PFSK-1 (cell line): ENCODE measurements at regions not wholly inside any gene's neighbourhood (a gene's known extent, or its start where the extent isn't known, plus 50 kb on each side); places are given as distances from the start of the nearest gene placed in this dataset.

Source experiments
- FOXP2 ChIP-seq: optimal IDR thresholded peaks from 2 replicates; pipeline ENCODE3; 2011; ENCODE audit warnings: borderline replicate concordance, control low read depth, inconsistent platforms; ENCODE audit not compliant: insufficient read depth; ENCODE audit errors: extremely low read length, extremely low read depth
- POLR2AphosphoS5 ChIP-seq: IDR thresholded peaks from 2 replicates; pipeline ENCODE4 v1.6.1; 2012; ENCODE audit warnings: low read depth, mild to moderate bottlenecking, control low read depth, low read length, moderate library complexity
- SIN3A ChIP-seq: IDR thresholded peaks from 2 replicates; pipeline ENCODE4 v1.6.1; 2012; ENCODE audit warnings: mild to moderate bottlenecking, low read length, moderate library complexity, borderline replicate concordance; ENCODE audit not compliant: insufficient read depth
- TAF1 ChIP-seq: IDR thresholded peaks from 2 replicates; pipeline ENCODE4 v1.6.1; 2012; ENCODE audit warnings: low read length, control low read depth, borderline replicate concordance; ENCODE audit not compliant: insufficient read depth
- TF ChIP-seq, protein P1 (sequence below), 2 experiments: IDR thresholded peaks; 2 replicates each; pipeline versions ENCODE4 v1.6.1 to v1.8.0; 2011 to 2012; ENCODE audit warnings: low read depth in 2 of 2, low read length in 2 of 2, control low read depth in 1 of 2, inconsistent platforms in 1 of 2, mild to moderate bottlenecking in 1 of 2, moderate library complexity in 1 of 2; ENCODE audit not compliant: insufficient read depth in 1 of 2

- TF ChIP-seq POLR2AphosphoS5 = no peak
- TF ChIP-seq TAF1 = no peak
- no peak for TF ChIP-seq SIN3A
- TF ChIP-seq, protein P1, sequence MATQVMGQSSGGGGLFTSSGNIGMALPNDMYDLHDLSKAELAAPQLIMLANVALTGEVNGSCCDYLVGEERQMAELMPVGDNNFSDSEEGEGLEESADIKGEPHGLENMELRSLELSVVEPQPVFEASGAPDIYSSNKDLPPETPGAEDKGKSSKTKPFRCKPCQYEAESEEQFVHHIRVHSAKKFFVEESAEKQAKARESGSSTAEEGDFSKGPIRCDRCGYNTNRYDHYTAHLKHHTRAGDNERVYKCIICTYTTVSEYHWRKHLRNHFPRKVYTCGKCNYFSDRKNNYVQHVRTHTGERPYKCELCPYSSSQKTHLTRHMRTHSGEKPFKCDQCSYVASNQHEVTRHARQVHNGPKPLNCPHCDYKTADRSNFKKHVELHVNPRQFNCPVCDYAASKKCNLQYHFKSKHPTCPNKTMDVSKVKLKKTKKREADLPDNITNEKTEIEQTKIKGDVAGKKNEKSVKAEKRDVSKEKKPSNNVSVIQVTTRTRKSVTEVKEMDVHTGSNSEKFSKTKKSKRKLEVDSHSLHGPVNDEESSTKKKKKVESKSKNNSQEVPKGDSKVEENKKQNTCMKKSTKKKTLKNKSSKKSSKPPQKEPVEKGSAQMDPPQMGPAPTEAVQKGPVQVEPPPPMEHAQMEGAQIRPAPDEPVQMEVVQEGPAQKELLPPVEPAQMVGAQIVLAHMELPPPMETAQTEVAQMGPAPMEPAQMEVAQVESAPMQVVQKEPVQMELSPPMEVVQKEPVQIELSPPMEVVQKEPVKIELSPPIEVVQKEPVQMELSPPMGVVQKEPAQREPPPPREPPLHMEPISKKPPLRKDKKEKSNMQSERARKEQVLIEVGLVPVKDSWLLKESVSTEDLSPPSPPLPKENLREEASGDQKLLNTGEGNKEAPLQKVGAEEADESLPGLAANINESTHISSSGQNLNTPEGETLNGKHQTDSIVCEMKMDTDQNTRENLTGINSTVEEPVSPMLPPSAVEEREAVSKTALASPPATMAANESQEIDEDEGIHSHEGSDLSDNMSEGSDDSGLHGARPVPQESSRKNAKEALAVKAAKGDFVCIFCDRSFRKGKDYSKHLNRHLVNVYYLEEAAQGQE (IDR thresholded peaks at IDR 0.05; ENCODE audit: insufficient read depth in 1 of 2, low read depth in 2 of 2, low read length in 2 of 2) = no peak
Observed at GRCh38 chr12:17478908-17479673, 610.9 kb downstream of the RERGL start.

DNA sequence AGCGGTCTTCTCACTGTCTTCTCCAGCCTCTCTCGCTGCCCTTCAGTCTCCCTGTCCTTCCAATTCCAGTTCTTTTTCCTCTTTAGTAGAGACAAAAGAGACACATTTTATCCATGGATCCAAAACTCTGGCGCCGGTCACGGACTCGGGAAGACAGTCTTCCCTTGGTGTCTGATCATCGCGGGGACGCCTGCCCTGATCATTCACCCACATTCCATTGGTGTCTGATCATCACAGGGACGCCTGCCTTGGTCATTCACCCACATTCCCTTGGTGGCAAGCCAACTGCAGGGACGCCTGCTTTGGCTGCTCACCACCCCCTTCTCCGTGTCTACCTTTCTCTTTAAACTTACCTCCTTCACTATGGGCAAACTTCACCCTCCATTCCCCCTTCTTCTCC lies 619.5 kb downstream of the RERGL start:
- TF ChIP-seq TAF1 = no peak
- TF ChIP-seq, protein P1 (IDR thresholded peaks at IDR 0.05; ENCODE audit: insufficient read depth in 1 of 2, low read depth in 2 of 2, low read length in 2 of 2) = no peak
- no peak for TF ChIP-seq POLR2AphosphoS5
- no peak for TF ChIP-seq SIN3A
- no peak for TF ChIP-seq FOXP2

DNA sequence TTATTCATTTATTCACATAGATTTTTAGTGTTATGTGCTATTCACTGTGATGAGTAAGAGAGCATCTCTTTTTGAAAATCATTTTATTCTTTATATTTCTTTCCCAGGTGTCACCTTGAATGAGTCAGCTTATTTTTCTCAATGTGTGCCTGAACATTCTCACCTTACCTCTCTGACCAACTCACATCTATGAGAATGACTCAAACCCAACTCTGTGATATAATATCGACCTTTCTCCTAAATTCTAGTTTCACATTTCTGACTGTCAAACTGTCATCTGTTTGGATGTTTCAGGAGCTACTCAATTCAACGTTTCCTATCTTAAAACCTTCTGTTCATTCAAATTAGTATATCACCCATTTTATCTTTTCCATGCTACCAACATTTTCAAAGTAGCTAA lies 630.8 kb downstream of the RERGL start:
- no peak for TF ChIP-seq POLR2AphosphoS5
- TF ChIP-seq, protein P1 (IDR thresholded peaks at IDR 0.05; ENCODE audit: insufficient read depth in 1 of 2, low read depth in 2 of 2, low read length in 2 of 2) = no peak
- no peak for TF ChIP-seq FOXP2
- TF ChIP-seq TAF1 = no peak
- no peak for TF ChIP-seq SIN3A

GRCh38 chr12:17456486-17456885 lies 633.5 kb downstream of the RERGL start:
- TF ChIP-seq, protein P1 (IDR thresholded peaks at IDR 0.05; ENCODE audit: insufficient read depth in 1 of 2, low read depth in 2 of 2, low read length in 2 of 2) = no peak
- TF ChIP-seq SIN3A (no peak), FOXP2 (no peak), TAF1 (no peak), POLR2AphosphoS5 (no peak)
